Stromal cell of bone marrow (primary cell): ENCODE measurements at regions not wholly inside any gene's neighbourhood (a gene's known extent, or its start where the extent isn't known, plus 50 kb on each side); places are given as distances from the start of the nearest gene placed in this dataset.
"Not testable (repeated sequence)": the region's sequence is repeated elsewhere in the genome, so short reads cannot be mapped to it uniquely, and the experiment has no call there.

ENCODE experiments used
- DNase-seq: peaks from one replicate; pipeline ENCODE4 v3.0.0-alpha.2; 2012; ENCODE audit warnings: low read depth

DNA sequence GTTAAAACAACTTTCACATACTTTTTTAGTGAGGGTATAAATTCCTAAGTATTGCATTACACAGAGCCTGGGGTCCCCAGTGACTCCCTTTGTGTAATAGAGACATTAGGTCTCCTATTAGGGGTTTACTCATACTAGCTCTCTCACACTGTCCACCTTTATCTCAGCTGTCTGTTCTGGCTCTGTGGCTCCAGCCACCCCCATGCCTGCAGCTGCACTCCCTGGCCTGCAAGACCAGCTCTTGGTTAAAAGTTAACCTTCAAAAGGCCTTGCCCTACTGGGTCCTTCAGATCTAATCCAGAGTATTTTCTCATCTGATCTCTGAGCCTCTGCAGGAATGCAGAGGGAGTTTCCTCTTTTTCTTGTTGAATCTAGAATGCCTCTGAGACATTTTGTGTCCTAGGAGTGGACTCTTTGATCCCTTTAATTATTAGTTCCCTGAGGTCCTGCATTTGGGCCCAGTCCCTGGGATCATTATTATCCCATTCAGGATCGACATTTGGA, 280.9 kb downstream of the PYDC2 start:
- not testable (repeated sequence) for DNase-seq

DNA sequence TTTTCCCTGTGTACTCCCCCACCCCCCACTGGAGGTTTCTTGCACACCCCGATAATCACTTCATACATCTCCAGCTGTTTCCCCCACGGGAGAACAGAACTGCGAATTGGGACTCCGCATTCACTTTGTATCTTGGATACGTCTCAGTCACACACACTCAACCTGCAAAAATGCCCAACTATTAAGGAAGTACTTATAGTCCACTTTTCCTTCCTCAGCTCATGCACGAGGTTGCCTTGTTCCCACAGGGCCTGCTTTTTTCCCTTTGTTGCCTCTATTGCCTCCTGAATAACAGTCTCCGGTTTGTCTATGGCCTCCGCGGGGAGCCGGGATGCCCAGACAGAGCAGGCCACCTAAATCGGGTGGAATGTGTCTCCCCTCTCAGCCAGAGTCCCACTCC, 282.3 kb downstream of the PYDC2 start:
- DNase-seq = no peak

DNA sequence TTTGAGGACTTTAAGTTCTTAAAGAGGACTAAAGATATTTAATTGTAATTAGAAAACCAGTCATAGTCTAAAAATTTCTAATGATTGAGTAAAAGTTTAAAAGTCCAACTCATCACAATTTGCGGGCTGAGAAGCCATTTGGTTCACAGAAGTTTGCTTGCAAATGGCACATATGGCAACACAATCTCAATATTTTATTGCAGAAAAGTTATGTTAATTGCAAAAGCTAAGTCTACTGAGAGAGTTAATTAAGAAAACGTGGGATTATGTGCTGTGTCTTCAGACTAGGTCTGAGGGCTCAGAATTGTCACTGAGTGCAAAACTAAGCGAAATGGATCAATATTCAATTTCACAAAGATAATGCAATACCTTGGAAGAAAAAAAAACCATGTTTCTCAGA, 289.7 kb downstream of the PYDC2 start:
- no peak for DNase-seq

- peak; percentile 53 for DNase-seq
These were observed 292.2 kb downstream of the PYDC2 start for GRCh38 chr3:191753196-191753595.

- DNase-seq = no peak
These were observed 300.9 kb downstream of the PYDC2 start for GRCh38 chr3:191761906-191762305.

DNA sequence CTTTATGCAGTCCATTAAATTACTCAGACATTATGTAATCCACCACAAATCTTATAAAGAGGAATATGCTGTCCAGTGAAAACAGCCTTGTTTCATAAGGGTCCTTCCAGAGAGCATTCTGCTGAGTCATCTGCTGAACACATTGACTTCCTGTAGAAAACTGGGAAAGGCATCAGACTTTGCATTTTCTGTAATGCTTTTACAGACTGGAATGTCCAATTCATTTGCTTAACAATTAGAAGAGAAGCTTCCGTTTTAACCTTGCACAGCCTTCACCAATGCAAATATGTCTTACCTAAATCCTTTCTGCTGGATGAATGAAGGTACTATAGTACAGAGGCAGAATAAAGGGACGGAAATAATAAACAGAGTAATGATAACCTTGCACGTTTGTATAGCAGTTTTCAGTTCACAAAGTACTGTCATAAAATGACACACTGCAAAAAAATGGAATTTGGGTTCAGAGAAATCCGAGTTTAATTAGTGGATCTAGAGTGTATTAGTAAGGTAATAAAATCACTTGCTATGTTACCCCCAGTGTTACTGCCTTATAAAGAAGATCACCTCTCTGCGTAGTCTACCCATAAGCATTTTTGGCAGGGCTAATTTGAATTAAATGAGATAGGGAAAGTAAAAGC, 301.5 kb downstream of the PYDC2 start:
- DNase-seq = peak; percentile 74

- no peak for DNase-seq
These were observed 307.5 kb downstream of the PYDC2 start for GRCh38 chr3:191768421-191768820.

- DNase-seq = no peak
These were observed 309.6 kb downstream of the PYDC2 start for GRCh38 chr3:191770541-191770940.

DNA sequence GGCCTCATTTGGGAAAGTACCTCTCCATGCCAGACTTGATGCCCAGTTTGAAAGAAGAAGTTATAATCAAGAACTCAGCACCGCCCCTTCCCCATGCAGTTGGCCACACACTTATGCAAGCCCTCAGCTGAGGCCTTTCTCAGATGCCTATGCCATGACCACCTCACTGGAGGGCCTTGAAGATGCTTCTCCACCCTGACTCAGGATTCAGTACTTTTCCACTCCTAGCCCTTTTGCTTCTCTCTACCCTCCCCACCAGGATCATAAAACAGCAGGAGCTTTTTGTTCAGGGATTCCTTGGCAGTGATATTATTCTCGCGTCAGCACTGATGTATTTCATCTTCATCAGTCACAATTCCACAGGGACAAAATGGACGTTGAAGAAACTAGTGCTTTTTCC, 313.5 kb downstream of the PYDC2 start:
- DNase-seq = peak; percentile 85

DNA sequence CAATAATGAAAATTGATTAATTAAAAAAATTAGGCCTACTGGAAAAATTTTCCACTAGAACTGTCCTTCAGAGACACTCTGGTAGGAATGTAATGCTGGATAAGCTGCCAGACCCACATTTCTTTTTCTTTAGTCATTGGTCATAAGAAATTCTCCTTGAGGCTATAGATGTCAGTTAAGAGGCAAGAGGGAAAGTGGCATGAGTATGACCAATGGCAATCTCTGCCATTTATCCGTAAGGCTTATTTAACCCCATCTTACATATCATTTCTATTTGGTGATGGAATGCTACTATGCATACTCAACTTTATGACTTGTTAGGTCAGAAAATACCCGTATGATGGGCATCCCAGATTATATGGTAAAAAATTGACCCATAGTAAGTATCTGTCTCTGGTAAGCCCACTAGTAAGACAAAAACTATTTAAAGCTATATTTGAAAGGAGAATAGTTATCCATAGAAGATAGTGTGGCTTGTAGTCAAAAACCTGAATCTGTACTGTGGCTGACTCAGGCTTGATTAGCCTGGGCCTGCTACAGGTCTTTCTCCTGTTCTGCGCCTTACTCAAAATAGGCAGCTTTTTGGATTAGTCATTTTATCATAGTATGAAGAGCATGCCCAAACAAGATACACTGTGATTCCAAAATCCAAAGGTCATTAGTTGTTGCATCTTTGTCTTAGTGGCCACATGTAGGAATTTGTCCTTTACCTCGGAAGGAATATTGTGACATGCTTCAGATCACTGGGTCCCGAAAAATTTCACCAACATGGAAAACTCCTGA, 314.7 kb downstream of the PYDC2 start:
- peak; percentile 36 for DNase-seq

DNA sequence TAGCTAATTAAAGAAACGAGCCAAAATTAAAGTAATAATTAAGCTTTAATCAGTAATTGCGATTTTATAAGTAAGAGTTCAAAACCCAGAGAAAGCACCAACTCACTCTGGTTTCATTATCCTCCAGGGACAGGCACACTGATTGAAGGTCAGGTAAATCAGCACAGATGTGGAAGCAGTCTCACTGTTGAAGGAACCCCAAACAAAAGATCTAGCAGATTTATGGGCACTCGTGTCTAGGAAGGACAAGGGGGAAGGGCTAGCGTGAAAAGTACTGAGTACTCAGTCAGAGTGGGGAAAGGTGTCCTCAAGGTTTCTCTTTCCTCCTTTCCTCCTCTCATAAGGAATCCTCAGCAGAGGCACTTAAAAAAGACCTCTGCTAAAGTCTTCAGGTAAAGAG, 320.1 kb downstream of the PYDC2 start:
- DNase-seq = no peak

- DNase-seq = no peak
These were observed 322.1 kb downstream of the PYDC2 start for GRCh38 chr3:191783024-191783423.

DNA sequence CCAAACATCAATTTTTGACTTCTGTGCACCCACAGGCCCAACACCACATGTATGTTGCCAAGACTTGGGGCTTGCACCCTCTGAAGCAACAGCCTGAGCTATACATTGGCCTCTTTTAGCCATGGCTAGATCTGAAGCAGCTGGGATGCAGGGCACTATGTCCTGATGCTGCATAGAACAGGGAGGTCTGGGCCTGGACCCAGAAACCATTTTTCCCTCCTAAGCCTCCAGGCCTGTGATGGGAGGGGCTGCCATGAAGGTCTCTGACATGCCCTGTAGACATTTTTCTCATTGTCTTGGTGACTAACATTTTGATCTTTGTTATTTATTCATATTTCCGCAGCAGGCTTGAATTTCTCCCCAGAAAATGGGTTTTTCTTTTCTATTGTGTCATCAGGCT, 330.0 kb downstream of the PYDC2 start:
- no peak for DNase-seq

DNA sequence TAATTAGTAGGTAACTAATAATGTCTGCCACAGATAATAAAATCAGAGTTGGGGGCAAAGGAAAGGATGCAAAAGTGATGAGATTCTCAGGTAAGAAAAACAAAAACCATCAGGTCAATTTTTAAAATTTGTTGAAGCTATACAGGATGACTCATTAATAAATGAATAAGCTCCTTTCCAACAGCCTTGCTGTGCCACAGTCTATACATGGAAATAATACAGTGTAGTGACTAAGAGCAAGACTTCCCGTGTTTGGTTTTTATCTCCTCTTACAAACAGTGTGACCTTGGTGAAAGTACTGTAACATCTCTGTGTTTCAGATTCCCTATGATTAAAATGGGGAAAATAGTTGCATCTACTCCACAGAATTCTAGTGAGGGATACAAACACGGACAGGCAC, 331.6 kb downstream of the PYDC2 start:
- DNase-seq = no peak

GRCh38 chr3:191795196-191795595, 334.2 kb downstream of the PYDC2 start:
- no peak for DNase-seq

DNA sequence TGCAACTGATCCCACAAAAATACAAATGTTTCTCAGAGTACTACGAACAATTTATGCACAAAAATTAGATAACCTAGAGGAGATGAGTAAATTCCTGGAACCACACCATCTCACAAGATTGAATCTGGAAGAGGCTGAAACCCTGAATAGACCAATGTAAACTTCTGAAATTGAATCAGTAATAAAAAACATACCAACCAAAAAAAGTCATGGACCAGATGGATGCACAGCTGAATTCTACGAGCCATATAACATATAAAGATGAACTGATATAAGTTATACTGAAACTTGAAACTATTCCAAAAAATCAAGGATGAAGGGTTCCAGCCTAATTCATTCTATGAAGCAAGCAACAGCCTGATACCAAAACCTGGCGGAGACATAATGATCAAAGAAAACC, 336.3 kb downstream of the PYDC2 start:
- DNase-seq = no peak

DNA sequence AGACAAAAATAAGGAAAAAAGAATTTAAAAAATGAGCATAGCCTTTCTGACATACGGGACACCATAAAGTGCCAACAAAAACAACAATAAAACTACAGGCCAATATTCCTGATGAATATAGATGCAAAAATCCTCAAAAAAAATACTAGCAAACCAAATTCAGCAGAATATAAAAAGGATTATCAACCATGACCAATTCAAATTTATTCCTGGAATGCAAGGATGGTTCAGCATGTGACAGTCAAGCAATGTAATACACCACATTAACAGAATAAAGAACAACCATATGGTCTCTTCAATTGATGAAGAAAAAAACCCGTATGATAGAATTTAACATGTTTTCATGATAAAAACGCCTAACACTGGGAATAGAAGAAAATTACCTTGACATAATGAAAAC, 341.7 kb downstream of the PYDC2 start:
- no peak for DNase-seq

- DNase-seq = no peak
These were observed 344.0 kb downstream of the PYDC2 start for GRCh38 chr3:191804935-191805334.

DNA sequence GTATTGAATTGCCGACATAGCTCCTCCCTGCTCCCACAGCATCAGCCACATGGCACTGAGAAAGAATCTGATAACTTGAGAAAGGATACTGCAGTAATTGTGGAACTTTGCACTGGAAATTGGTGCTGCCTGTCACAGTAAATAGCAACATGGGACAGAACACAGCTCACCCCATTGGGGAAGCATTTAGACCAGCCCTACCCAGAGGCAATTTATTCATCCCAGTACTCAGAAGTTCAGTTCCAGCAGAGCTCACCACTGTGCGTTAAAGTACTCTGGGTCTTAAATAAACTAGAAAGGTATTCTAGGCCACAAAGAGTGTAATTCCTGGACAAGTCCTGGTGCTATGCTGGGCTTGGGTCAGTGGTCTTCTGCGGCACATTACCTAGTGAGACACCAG, 347.1 kb downstream of the PYDC2 start:
- no peak for DNase-seq

GRCh38 chr3:191809326-191809949, 348.5 kb downstream of the PYDC2 start:
- DNase-seq = no peak

DNA sequence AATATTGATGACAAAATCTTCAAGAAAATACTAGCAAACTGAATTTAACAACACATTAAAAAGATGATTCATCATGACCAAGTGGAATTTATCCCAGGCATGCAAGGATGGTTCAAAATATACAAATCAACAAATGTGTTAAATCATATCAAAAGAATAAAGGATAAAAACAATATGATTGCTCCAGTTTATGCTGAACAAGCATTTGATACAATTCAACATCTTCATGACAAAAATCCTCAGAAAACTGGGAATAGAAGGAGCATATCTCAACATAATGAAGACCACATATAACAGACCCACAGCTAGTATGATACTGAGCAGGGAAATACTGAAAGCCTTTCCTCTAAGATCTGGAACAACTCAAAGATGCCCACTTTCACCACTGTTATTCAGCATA, 352.3 kb downstream of the PYDC2 start:
- DNase-seq = no peak

- no peak for DNase-seq
These were observed 387.9 kb downstream of the PYDC2 start for GRCh38 chr3:191848818-191849217.

- no peak for DNase-seq
These were observed 398.6 kb downstream of the PYDC2 start for GRCh38 chr3:191859531-191859930.
